OCI-LY1 (cell line): ENCODE measurements at regions not wholly inside any gene's neighbourhood (a gene's known extent, or its start where the extent isn't known, plus 50 kb on each side); places are given as distances from the start of the nearest gene placed in this dataset.

ENCODE experiments used
- CTCF ChIP-seq: fragments of 200-600 bp; sonication (generic), shearing (Covaris generic); IDR thresholded peaks from 2 replicates; pipeline ENCODE4 v1.5.1; 2017; ENCODE audit warnings: mild to moderate bottlenecking, antibody characterized with exemption, low read length, moderate library complexity, mixed read lengths
- EZH2 ChIP-seq: fragments of 200-600 bp; sonication (generic), shearing (Covaris generic); IDR thresholded peaks from 2 replicates; pipeline ENCODE4 v1.8.0; 2017; ENCODE audit warnings: borderline replicate concordance, mixed run types, mild to moderate bottlenecking, antibody characterized with exemption, low read length, moderate library complexity, mixed read lengths

DNA sequence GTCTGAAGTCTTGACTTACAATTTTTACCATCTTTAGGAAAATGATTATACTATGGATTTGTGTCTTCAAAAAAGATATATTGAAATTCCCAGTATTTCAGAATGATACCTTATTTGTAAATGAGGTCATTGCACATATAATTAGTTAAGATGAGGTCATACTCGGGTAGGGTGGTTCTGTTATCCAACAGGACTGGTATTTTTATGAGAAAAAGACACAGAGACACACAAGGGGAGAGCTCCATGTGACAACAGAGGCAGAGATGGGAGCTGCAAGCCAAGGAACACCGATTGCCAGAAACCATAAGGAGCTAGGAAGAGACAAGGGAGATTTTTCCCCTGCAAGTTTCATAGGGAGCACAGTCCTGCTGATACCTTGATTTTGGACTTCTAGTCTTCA is 356.9 kb downstream of the ARL4A start:
- no peak for TF ChIP-seq CTCF
- no peak for TF ChIP-seq EZH2
